WERI-Rb-1 (cell line): ENCODE measurements at regions not wholly inside any gene's neighbourhood (a gene's known extent, or its start where the extent isn't known, plus 50 kb on each side); places are given as distances from the start of the nearest gene placed in this dataset.

Experiments
- DNase-seq: peaks from one replicate; pipeline ENCODE4 v3.0.0-alpha.2; 2020
- H3K27ac ChIP-seq: fragments of 250-450 bp; sonication (Bioruptor Pico); 2 replicates; pipeline ENCODE4 v1.5.1; 2020; ENCODE audit warnings: mild to moderate bottlenecking, moderate library complexity
- H3K27me3 ChIP-seq: fragments of 250-450 bp; sonication (Bioruptor Pico); 2 replicates; pipeline ENCODE4 v1.5.1; 2021; ENCODE audit warnings: mild to moderate bottlenecking, low read depth, moderate library complexity; ENCODE audit not compliant: insufficient read depth, severe bottlenecking
- H3K36me3 ChIP-seq: fragments of 250-450 bp; sonication (Bioruptor Pico); 2 replicates; pipeline ENCODE4 v1.5.1; 2020; ENCODE audit warnings: mild to moderate bottlenecking, moderate library complexity
- H3K4me3 ChIP-seq: 2 replicates; pipeline ENCODE4 v1.5.1; 2011; ENCODE audit warnings: low read depth, mild to moderate bottlenecking, control low read depth, low read length
- H3K9me3 ChIP-seq: fragments of 250-450 bp; sonication (Bioruptor Pico); 2 replicates; pipeline ENCODE4 v1.5.1; 2021; ENCODE audit warnings: mild to moderate bottlenecking, moderate library complexity; ENCODE audit not compliant: severe bottlenecking
- TF ChIP-seq, protein P1 (sequence below): IDR thresholded peaks from 2 replicates; pipeline ENCODE4 v1.5.1; 2011; ENCODE audit warnings: low read depth, mild to moderate bottlenecking, control low read depth, inconsistent platforms, low read length

DNA sequence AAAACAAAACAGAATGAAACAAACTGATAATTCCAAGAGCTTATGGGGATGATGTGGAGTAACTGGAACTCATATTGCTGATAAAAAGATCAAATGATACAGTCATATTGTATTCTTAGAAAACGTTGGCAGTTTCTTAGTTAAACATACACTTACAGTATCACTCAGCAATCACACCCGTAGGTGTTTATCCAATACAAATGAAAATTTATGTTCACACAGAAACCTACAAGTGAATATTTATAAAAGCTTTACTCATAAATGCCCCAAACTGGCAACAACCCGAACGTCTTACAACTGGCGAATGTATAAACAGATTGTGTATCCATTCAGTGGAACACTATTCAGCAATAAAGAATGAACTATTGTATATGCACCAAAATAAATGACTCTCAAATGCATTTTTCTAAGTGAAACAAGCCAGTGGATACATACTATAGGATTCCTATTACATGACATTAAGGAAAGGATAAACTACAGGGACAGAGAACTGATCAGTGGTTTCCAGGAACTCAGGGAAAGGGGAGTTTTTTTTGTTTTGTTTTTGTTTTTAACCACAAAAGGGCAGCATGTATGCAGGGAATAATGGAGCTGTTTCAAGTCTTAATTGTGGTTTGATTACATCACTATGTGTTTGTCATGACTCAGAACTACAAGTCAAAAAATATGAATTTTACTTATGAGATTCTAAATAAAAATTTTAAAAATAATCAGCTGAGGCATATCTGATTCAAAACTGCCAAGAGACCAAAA lies 71.8 kb upstream of the NDUFB4 start:
- TF ChIP-seq, protein P1, sequence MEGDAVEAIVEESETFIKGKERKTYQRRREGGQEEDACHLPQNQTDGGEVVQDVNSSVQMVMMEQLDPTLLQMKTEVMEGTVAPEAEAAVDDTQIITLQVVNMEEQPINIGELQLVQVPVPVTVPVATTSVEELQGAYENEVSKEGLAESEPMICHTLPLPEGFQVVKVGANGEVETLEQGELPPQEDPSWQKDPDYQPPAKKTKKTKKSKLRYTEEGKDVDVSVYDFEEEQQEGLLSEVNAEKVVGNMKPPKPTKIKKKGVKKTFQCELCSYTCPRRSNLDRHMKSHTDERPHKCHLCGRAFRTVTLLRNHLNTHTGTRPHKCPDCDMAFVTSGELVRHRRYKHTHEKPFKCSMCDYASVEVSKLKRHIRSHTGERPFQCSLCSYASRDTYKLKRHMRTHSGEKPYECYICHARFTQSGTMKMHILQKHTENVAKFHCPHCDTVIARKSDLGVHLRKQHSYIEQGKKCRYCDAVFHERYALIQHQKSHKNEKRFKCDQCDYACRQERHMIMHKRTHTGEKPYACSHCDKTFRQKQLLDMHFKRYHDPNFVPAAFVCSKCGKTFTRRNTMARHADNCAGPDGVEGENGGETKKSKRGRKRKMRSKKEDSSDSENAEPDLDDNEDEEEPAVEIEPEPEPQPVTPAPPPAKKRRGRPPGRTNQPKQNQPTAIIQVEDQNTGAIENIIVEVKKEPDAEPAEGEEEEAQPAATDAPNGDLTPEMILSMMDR: no peak
- Histone ChIP-seq H3K9me3 (no peaks in the 10 kb centered on the region), H3K27ac (no peak overlapping the region), H3K4me3 (no peak overlapping the region), H3K36me3 (no peaks in the 10 kb centered on the region), H3K27me3 (no peaks in the 10 kb centered on the region)
- DNase-seq: no peak

DNA sequence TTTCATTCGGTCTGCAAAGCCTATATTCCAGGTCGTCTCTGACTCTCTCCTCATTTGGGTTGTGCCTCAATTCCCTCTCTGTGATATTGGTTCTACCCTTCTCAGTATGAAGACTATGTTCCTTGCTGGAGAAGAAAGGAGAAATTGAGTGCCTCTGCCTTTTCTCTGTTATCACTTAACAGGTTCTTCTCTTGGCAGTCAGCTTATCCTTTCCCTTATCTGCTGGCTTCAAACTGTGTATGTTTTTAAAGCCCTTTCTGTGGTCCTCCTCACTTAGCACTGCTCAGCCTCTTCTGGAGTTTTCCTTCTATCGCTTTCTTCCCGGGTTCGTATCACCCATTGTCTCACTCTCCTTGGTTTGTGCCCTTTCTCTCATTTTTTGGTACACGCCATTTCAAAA lies 65.3 kb upstream of the FSTL1 start:
- H3K27ac ChIP-seq: no peak overlapping the region
- H3K4me3 ChIP-seq: no peak overlapping the region
- no peak for DNase-seq
- no peaks in the 10 kb centered on the region for H3K9me3 ChIP-seq
- TF ChIP-seq, protein P1: no peak
- H3K27me3 ChIP-seq: no peaks in the 10 kb centered on the region
- H3K36me3 ChIP-seq: no peaks in the 10 kb centered on the region

DNA sequence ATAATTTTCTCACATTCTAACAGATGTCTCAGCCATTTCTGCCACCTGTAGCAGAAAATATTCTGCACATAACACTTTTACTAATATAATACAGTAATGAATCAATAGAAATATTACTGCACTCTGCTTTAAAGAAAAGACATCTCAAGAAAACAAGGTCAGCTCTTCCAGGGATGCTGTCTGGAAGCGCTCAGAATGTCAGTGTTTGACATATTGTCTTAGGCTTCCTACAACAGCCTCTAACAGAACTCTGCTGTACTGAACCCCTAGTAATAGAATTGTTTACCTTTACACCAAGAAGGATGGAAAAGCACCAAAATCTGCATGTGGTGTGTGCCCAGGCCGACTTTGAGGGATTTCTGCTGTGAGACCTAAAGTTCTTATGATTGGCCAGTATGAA lies 61.9 kb upstream of the FSTL1 start:
- no peaks in the 10 kb centered on the region for H3K36me3 ChIP-seq
- TF ChIP-seq, protein P1: no peak
- no peak overlapping the region for H3K27ac ChIP-seq
- no peak for DNase-seq
- H3K4me3 ChIP-seq: no peak overlapping the region
- H3K9me3 ChIP-seq: peaks cover 14% of the 10 kb centered on the region
- H3K27me3 ChIP-seq: no peaks in the 10 kb centered on the region

DNA sequence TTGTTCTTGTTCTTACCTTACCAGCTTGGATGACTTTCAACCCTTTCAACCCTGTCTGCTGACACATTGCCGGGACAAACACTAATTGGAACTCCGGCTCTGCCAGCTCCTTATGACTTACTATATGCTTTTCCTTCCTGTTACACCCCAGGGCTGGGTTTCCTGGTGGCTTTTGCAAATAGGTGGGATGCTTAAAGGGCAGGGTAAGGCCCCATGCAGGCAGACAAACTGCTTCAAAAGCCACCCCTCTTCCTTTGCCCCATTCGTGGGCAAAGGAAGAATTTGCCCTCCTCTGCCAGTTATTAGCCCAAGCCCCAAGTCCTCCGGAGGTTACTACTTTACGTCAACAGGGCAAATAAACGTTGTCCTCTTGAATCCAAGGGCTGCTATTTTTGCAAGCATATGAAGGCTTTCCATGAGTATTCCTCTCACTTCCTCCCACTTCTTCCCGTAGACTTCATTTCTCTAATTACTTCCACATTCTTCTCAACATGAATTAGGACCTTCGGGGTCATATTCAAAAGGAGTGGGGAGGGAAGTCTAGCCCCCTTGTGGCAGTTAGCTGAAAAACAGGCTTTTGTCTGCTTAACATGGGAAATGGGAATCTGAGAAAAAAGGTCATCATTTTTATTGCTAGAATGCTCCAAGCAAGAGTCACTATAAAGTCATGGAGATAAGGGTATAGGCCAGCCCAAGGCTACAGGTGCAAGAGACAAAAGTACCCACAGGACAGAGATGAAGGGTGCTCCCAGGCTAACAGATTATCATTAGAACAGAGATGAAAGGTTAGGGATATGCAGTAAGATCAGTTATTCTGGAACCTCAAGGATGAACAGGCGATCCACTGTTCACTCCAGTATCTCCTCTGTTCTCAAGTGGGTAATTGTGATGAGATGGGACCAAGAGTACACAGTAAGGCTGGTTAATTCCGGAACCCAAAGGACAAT lies 56.3 kb upstream of the FSTL1 start:
- Histone ChIP-seq H3K27me3 (no peaks in the 10 kb centered on the region), H3K4me3 (no peak overlapping the region), H3K27ac (no peak overlapping the region; the same call in 1 of the 2 replicates), H3K36me3 (no peaks in the 10 kb centered on the region), H3K9me3 (peaks cover 14% of the 10 kb centered on the region)
- TF ChIP-seq, protein P1: peak; percentile 63
- DNase-seq: peak; percentile 54

DNA sequence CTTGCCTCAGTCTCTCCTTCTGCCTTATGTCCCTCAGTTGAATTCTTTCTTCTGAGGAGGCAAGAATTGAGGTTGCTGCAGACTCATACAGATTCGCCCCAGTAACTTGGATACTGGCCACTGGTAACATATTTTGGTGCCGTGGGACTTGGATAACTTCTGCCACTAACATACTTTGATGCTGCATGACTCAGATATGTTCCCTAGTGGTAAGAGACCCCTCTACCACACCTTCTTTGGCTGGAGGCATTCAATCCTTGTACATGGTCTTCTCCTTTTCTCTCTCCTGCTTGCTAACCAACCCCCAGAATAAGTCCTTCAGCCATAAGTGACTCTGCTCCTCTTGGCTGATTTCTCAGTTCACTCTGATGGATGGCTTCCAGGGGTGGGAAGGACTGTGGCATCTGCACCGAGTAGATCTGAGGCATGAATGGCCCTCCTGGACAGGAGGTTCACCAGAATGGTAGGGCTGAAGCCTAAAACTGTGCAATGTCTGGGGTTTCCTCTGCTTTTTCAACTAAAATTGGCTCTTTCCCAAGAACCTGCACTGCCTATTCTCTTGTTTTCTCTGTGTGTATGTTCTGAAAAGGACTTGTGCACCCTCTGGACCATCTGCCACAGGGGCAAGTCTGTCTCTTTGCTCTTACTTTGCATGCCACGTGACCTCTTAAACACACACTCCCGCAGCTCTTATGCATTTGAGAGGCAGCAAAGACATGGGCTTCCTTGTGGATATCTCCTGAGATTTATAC lies 55.5 kb upstream of the FSTL1 start:
- Histone ChIP-seq H3K27me3 (no peaks in the 10 kb centered on the region), H3K4me3 (no peak overlapping the region), H3K27ac (no peak overlapping the region; the same call in 1 of the 2 replicates), H3K9me3 (peaks cover 14% of the 10 kb centered on the region), H3K36me3 (no peaks in the 10 kb centered on the region)
- TF ChIP-seq, protein P1: no peak
- DNase-seq: no peak
